ENCODE measurements at regions not wholly inside any gene's neighbourhood (a gene's known extent, or its start where the extent isn't known, plus 50 kb on each side); places are given as distances from the start of the nearest gene placed in this dataset.
A peak's percentile ranks its signal among the peaks of the same experiment; 100 is the strongest.

DNA sequence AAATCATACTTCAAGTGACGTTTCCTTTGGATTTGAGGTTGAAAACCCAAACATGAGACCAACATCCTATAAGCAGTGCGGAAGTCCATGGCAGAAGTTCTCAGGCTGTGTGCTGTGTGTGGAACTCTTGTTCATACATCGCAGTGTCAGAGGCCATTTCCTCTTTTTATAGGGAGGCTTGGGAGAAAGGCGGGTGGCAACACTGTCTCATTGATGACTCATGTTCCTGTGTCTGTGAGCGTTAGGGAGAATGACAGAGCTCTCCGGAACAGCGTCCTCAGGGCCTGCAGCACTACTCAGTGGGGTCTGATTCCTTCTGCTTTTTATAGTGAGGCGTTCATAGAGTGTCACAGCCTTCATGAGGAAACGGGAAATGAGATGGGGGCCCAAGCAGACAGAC lies 98.8 kb upstream of the BASP1 start (continued):
- peak; percentile 86 for TF ChIP-seq JUN (IDR thresholded peaks at IDR 0.05; ENCODE audit: borderline replicate concordance, low read depth, low read length)
- TF ChIP-seq JUN (CRISPR knock-in tag; IDR thresholded peaks at IDR 0.05; ENCODE audit: borderline replicate concordance) = no peak
- no peak for TF ChIP-seq SMAD1 (IDR thresholded peaks at IDR 0.05; ENCODE audit: low read depth, low read length, partially characterized antibody)
- TF ChIP-seq EP300 (IDR thresholded peaks at IDR 0.05; ENCODE audit: low read length) = 0 out of 2 replicates have a peak, but pooled peaks have one; percentile 44
- TF ChIP-seq, protein P1, sequence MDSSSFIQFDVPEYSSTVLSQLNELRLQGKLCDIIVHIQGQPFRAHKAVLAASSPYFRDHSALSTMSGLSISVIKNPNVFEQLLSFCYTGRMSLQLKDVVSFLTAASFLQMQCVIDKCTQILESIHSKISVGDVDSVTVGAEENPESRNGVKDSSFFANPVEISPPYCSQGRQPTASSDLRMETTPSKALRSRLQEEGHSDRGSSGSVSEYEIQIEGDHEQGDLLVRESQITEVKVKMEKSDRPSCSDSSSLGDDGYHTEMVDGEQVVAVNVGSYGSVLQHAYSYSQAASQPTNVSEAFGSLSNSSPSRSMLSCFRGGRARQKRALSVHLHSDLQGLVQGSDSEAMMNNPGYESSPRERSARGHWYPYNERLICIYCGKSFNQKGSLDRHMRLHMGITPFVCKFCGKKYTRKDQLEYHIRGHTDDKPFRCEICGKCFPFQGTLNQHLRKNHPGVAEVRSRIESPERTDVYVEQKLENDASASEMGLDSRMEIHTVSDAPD (CRISPR knock-in tag; IDR thresholded peaks at IDR 0.05) = no peak
- TF ChIP-seq, protein P2, sequence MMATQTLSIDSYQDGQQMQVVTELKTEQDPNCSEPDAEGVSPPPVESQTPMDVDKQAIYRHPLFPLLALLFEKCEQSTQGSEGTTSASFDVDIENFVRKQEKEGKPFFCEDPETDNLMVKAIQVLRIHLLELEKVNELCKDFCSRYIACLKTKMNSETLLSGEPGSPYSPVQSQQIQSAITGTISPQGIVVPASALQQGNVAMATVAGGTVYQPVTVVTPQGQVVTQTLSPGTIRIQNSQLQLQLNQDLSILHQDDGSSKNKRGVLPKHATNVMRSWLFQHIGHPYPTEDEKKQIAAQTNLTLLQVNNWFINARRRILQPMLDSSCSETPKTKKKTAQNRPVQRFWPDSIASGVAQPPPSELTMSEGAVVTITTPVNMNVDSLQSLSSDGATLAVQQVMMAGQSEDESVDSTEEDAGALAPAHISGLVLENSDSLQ (IDR thresholded peaks at IDR 0.05) = peak; percentile 54; the same call in 1 of the 2 replicates
- TF ChIP-seq NR2C1 (IDR thresholded peaks at IDR 0.05) = no peak
- no peak for TF ChIP-seq NR2C1 (tag; IDR thresholded peaks at IDR 0.05)
- TF ChIP-seq, protein P3, sequence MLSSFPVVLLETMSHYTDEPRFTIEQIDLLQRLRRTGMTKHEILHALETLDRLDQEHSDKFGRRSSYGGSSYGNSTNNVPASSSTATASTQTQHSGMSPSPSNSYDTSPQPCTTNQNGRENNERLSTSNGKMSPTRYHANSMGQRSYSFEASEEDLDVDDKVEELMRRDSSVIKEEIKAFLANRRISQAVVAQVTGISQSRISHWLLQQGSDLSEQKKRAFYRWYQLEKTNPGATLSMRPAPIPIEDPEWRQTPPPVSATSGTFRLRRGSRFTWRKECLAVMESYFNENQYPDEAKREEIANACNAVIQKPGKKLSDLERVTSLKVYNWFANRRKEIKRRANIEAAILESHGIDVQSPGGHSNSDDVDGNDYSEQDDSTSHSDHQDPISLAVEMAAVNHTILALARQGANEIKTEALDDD (IDR thresholded peaks at IDR 0.05) = no peak
- TF ChIP-seq CEBPG (CRISPR knock-in tag; IDR thresholded peaks at IDR 0.05) = no peak
- no peak for TF ChIP-seq CEBPG (tag; conservative IDR thresholded peaks at IDR 0.05 in 1 of 2, IDR thresholded peaks at IDR 0.05 in 1 of 2)
- no peak for TF ChIP-seq CCNT2 (IDR thresholded peaks at IDR 0.05; ENCODE audit: borderline replicate concordance, extremely low read depth, insufficient read length, low read depth, low read length)
- TF ChIP-seq NR2C2 (CRISPR knock-in tag; IDR thresholded peaks at IDR 0.05) = no peak
- TF ChIP-seq NR2C2 (tag; IDR thresholded peaks at IDR 0.05) = peak; percentile 56; the same call in 1 of the 2 replicates
- TF ChIP-seq ZNF175 (CRISPR knock-in tag; IDR thresholded peaks at IDR 0.05; ENCODE audit: low read depth) = 0 out of 2 replicates have a peak, but pooled peaks have one; percentile 39
- TF ChIP-seq CBFA2T3 (IDR thresholded peaks at IDR 0.05) = no peak
- TF ChIP-seq CREM (IDR thresholded peaks at IDR 0.05; ENCODE audit: low read depth) = peak; percentile 46; the same call in 1 of the 2 replicates
- no peak for TF ChIP-seq STAT5B (CRISPR knock-in tag; IDR thresholded peaks at IDR 0.05)
- no peak for TF ChIP-seq HNRNPUL1 (IDR thresholded peaks at IDR 0.05; ENCODE audit: low read length)
- peak; percentile 47; the same call in 1 of the 2 replicates for TF ChIP-seq CBX1 (IDR thresholded peaks at IDR 0.05; ENCODE audit: low read depth)
- TF ChIP-seq ZNF347 (CRISPR knock-in tag; IDR thresholded peaks at IDR 0.05; ENCODE audit: low read depth) = no peak
- no peak for TF ChIP-seq NR3C1 (CRISPR knock-in tag; IDR thresholded peaks at IDR 0.05)
- TF ChIP-seq EHMT2 (IDR thresholded peaks at IDR 0.05) = 0 out of 2 replicates have a peak, but pooled peaks have one; percentile 35
- TF ChIP-seq FOXA1 (IDR thresholded peaks at IDR 0.05; ENCODE audit: borderline replicate concordance) = no peak
- TF ChIP-seq ZNF445 (CRISPR knock-in tag; IDR thresholded peaks at IDR 0.05; ENCODE audit: low read depth) = no peak
- TF ChIP-seq JUND (IDR thresholded peaks at IDR 0.05; ENCODE audit: borderline replicate concordance, low read depth, low read length) = peak; percentile 96
- peak; percentile 98 for TF ChIP-seq JUND (tag; IDR thresholded peaks at IDR 0.05; ENCODE audit: borderline replicate concordance, low read depth, low read length)
- no peak for TF ChIP-seq ZC3H8 (IDR thresholded peaks at IDR 0.05)
- no peak for TF ChIP-seq ELF1 (tag; IDR thresholded peaks at IDR 0.05)
- TF ChIP-seq XRCC5 (IDR thresholded peaks at IDR 0.05; ENCODE audit: low read depth, low read length) = no peak
- no peak for TF ChIP-seq ZNF41 (CRISPR knock-in tag; conservative IDR thresholded peaks at IDR 0.05)
